Right hindlimb (tissue), 1 donor: ENCODE measurements at regions not wholly inside any gene's neighbourhood (a gene's known extent, or its start where the extent isn't known, plus 50 kb on each side); places are given as distances from the start of the nearest gene placed in this dataset.
"Not testable (repeated sequence)": the region's sequence is repeated elsewhere in the genome, so short reads cannot be mapped to it uniquely, and the experiment has no call there.

Experiments used
- DNase-seq: peaks from one replicate; pipeline ENCODE4 v3.0.0-alpha.2; 2018

- no peak for DNase-seq
Observed at GRCh38 chr4:27775156-27775555, 914.5 kb downstream of the STIM2 start.

GRCh38 chr4:27779827-27780226, 919.2 kb downstream of the STIM2 start:
- no peak for DNase-seq

- no peak for DNase-seq
Observed at GRCh38 chr4:27787195-27787594, 926.6 kb downstream of the STIM2 start.

GRCh38 chr4:27789773-27790172, 929.1 kb downstream of the STIM2 start:
- DNase-seq, result no peak

- no peak for DNase-seq
Observed at GRCh38 chr4:27790911-27791310, 930.3 kb downstream of the STIM2 start.

GRCh38 chr4:27791640-27792039, 931.0 kb downstream of the STIM2 start:
- no peak for DNase-seq

GRCh38 chr4:27807207-27807606, 946.6 kb downstream of the STIM2 start:
- no peak for DNase-seq

GRCh38 chr4:27811948-27812347, 951.3 kb downstream of the STIM2 start:
- no peak for DNase-seq

GRCh38 chr4:27813226-27813625, 952.6 kb downstream of the STIM2 start:
- DNase-seq, result not testable (repeated sequence)

GRCh38 chr4:27813699-27814425, 953.2 kb downstream of the STIM2 start:
- not testable (repeated sequence) for DNase-seq

- no peak for DNase-seq
Observed at GRCh38 chr4:27819246-27819645, 958.6 kb downstream of the STIM2 start.

- DNase-seq, result no peak
Observed at GRCh38 chr4:27828843-27829242, 968.2 kb downstream of the STIM2 start.

- no peak for DNase-seq
Observed at GRCh38 chr4:27830251-27830650, 969.6 kb downstream of the STIM2 start.

- DNase-seq, result no peak
Observed at GRCh38 chr4:27835851-27836250, 975.2 kb downstream of the STIM2 start.

- DNase-seq, result no peak
Observed at GRCh38 chr4:27836523-27836922, 975.9 kb downstream of the STIM2 start.

GRCh38 chr4:27843776-27844175, 983.1 kb downstream of the STIM2 start:
- no peak for DNase-seq

GRCh38 chr4:27844376-27844775, 983.7 kb downstream of the STIM2 start:
- no peak for DNase-seq

- no peak for DNase-seq
Observed at GRCh38 chr4:27846951-27847350, 986.3 kb downstream of the STIM2 start.

- DNase-seq, result peak; percentile 21
Observed at GRCh38 chr4:27861381-27861787, 1000.7 kb downstream of the STIM2 start.

- DNase-seq, result no peak
Observed at GRCh38 chr4:27861802-27862201, 1001.2 kb downstream of the STIM2 start.

- no peak for DNase-seq
Observed at GRCh38 chr4:27873596-27873995, 1013.0 kb downstream of the STIM2 start.

GRCh38 chr4:27881705-27882104, 1021.1 kb downstream of the STIM2 start:
- no peak for DNase-seq

GRCh38 chr4:27886120-27886519, 1025.5 kb downstream of the STIM2 start:
- no peak for DNase-seq

GRCh38 chr4:27887646-27888045, 1027.0 kb downstream of the STIM2 start:
- no peak for DNase-seq

GRCh38 chr4:27888505-27888904, 1027.9 kb downstream of the STIM2 start:
- DNase-seq, result no peak
